NCI-H146 treated with DMSO at 0.1 percent for 48 hours (cell line): ENCODE measurements at regions not wholly inside any gene's neighbourhood (a gene's known extent, or its start where the extent isn't known, plus 50 kb on each side); places are given as distances from the start of the nearest gene placed in this dataset.
A peak's percentile ranks its signal among the peaks of the same experiment; 100 is the strongest.
"Not testable (repeated sequence)": the region's sequence is repeated elsewhere in the genome, so short reads cannot be mapped to it uniquely, and the experiment has no call there.

Experiments used
- DNase-seq: peaks from one replicate; lab custom pipeline; 2025; ENCODE audit not compliant: unreplicated experiment; lab: John Stamatoyannopoulos, UW

GRCh38 chr10:3955955-3956617 lies 171.1 kb upstream of the KLF6 start:
- peak; percentile 99 for DNase-seq

DNA sequence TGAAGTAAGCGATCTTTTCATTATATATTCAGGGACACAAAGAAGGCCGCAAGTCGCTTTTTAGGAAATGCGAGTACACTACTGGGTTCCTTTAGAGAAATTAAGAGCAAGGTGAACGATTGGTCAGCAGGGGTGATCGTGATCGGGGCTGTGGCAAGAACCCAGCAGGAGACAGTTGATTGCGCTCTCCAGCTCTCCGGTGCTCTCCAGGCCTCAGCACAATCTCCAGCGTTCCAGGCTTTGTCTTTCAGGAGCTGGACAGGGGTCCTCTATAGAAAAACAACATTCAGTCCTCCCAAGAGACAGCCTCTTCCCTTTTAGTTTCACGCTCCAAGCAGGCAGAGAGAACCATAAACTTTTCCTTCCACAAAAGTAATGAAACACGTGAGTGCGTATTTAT lies 170.5 kb upstream of the KLF6 start:
- peak; percentile 95 for DNase-seq

DNA sequence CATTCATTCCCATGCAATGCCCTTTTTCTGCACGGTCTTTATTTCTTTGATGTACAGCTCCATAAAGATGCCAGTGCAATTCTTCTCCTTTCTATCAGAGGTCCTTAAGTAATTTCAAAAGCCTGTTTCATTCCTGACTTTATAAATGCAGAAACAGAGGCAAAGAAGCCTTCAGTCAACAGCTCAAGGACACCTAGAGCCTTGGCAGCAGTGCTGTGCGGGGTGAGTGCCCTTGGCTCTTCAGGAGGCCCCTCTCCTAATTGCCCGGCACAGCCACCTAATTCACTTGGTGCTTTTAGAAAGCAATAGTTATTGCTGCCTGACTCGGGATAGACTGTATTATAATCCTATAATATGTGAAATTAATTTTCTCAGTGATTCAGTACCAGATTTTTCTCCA lies 169.6 kb upstream of the KLF6 start:
- peak; percentile 26 for DNase-seq

DNA sequence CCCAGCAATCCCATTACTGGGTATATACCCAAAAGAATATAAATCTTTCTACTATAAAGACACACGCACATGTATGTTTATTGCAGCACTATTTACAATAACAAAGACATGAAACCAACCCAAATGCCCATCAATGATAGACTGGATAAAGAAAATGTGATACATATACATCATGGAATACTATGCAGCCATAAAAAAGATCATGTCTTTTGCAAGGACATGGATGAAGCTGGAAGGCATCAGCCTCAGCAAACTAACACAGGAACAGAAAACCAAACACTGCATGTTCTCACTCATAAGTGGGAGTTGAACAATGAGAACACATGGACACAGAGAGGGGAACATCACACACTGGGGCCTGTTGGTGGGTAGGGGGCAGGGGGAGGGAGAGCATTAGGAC lies 169.0 kb upstream of the KLF6 start:
- DNase-seq = not testable (repeated sequence)

DNA sequence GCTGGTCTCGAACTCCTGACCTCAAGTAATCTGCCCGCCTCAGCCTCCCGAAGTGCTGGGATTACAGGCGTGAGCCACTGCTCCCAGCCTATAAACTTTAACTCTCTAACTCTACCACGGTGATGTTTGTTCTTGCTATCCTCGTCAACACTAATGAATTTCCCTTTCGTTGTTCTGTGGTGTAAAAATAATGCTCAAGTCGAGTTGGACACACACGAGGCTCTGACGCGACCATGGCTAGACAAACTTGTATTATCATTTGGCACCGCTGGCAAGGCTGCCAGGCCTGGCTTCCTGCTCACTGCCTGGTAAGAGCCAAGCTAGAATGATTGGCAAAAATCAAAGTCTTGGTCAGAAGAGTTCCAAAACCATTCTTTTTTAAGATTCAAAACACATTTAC lies 167.0 kb upstream of the KLF6 start:
- DNase-seq = no peak

DNA sequence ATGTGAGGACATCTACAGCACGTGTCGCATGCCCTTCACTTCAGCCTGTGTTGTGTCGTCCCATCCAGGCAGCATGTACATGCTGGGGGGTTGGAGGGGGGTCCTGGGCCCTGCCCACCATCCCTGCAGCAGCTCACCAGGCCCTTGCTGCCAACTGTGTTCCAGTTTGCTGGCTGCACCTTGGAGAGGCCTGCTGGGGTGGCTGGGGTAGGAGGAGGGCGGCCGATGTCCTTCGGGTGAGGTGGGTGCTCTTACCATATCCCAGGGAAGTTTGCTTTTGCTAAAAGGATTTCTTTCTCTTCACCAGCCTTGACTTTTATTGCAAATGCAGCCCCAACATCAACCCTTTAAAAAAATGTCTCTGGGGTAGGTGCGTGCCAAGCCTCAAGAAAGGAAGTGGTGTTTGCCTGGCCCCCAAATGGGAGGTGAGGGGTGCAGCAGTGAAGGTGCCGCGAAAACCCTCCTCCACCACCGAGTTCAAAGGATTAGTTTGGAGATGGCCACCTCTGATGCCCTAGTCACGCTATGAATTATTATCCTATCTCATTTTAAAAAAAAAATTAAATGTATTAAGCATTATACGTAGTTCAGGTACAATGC lies 165.8 kb upstream of the KLF6 start:
- no peak for DNase-seq

DNA sequence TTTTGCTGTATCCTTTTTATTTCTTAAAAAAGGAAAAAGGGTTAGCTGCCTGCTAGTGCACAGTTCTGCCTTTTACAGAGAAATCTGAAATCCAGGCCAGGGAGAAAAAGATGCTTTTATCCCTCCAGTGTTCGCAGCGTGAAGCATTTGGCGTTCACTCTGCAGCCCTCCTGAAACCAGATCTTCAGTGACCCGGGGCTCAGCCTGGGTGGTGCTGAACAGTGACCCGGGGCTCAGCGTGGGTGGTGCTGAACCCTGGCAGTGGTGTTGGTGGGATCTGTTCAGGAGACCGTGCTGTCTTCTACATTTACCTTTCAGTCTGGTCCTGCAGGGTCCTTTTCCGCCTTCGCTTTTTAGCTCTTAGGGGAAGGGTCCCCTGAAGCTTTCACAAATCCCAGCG lies 164.7 kb upstream of the KLF6 start:
- DNase-seq = no peak

DNA sequence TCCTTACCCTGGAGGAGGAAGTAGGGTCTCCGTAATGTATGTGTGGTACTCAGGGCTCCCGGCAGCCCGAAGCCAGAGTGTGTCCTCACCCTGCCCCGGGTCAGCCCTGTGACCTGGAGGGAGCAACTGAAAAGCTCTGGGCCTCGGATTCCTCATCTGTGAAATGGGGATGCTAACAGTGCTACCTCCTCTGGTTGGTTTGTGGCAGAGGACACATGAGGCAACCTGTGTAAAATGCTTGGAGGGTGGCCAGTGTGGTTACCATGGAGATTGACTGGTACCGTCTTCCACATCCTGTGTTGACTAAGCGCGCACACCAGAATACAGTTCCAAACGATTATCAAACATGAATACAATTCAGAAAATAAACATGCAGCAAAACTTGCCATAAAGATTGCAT lies 163.8 kb upstream of the KLF6 start:
- peak; percentile 75 for DNase-seq

DNA sequence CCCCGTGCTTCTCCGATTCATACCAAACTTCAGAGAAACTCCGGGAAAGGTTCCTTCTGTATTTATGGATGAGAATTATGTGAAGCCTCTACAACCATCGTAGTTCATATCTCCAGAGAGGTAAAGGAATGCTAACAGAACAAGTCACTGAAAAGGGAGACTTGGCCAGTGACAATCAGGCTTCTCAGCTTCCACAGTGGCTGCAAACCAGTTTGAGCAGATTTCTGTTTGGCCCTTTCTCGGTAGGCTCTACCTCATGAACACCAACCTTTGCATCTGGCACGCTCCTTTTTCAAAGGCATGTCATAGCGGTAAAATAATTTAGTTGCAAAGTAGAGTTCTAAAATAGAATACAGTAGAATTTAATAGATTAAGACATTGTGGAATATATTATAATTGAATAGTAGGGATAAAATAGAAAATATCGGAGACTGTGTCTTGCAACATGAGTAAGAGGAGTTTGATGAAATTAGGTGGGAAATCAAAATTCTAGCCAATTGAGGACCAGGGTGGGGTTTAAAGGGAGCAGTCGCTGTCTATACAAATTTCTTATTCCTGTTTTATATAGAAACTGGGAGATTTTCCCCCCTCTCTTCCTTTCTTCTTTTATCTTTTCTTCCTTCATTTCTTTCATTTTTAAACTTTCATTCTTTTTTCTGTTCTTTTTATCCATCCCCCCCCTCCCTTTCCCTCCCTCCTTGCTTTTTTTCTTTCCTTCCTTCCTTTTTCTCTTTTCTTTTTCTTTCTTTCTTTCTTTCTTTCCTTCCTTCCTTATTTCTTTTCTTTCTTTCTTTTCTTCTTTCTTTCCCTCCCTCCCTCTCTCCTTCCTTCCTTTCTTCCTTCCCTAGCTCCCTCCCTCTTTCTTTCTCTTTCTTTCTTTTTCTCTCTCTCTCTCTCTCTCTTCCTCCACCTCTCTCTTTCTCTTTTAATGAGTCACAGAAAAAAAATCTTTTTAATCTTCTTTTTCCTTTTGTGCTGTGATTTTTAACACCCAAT lies 161.5 kb upstream of the KLF6 start:
- no peak for DNase-seq

DNA sequence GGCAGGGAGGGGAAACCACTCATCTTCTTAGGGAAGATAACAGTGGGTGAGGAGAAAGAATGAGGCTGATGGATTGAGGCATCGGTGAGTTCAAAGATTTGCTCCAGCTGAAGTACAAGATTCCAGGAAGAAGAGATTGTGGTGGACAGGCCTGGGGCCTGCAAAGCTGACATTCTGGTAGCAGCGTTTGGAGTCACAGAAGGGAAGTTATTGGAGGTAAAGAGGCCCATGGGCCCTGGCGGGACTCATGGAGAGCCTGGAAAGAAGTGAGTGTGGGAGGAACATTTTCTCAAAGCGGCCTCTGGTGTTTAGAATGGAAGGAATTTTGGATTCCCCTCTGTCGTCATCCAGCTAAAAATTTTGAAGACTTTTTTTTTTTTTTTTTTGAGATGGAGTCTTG lies 160.0 kb upstream of the KLF6 start:
- DNase-seq = no peak

- DNase-seq = no peak
These were observed 159.6 kb upstream of the KLF6 start for GRCh38 chr10:3944591-3944990.

GRCh38 chr10:3943695-3944257 lies 158.8 kb upstream of the KLF6 start:
- DNase-seq = no peak

DNA sequence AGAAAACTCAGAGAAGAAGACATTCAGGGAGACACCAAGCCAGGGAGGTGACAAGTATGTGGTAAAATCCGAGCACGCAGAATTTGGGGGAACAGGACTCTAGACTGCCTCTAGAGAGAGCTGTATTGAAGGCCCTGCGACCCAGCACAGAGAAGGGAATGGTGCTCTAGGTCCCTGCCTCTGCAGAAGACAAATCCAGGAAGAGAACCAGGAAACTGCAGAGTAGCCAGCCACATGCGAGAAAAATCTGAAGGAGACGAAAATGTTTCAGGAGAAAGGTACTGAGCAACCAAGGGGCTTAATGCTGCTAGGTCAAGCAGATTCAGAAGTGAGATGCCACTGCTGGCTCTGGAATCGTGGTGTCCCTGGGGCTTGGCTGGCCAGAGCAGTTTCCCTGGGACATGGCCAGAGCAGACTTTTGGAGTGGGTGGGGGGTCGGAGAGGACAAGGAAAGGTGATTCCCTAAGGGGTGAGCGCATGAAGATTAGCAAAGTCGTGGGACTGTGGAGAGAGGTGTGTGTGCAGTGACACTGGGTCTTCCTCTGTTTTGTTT lies 158.0 kb upstream of the KLF6 start:
- no peak for DNase-seq

DNA sequence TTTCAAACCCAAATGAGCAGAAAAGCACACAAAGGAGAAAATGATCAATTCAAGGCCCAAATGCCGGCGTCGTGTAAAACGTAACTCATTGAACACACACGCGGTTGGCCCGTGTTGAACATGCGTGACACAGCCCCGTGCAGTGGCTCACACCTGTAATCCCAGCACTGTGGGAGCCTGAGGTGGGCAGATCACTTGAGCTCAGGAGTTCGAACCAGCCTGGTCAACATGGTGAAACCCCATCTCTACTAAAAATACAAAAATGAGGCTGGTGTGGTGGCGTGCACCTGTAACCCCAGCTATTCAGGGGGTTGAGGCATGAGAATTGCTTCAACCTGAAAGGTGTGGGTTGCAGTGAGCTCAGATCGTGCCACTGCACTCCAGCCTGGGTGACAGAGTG lies 156.7 kb upstream of the KLF6 start:
- DNase-seq = no peak

DNA sequence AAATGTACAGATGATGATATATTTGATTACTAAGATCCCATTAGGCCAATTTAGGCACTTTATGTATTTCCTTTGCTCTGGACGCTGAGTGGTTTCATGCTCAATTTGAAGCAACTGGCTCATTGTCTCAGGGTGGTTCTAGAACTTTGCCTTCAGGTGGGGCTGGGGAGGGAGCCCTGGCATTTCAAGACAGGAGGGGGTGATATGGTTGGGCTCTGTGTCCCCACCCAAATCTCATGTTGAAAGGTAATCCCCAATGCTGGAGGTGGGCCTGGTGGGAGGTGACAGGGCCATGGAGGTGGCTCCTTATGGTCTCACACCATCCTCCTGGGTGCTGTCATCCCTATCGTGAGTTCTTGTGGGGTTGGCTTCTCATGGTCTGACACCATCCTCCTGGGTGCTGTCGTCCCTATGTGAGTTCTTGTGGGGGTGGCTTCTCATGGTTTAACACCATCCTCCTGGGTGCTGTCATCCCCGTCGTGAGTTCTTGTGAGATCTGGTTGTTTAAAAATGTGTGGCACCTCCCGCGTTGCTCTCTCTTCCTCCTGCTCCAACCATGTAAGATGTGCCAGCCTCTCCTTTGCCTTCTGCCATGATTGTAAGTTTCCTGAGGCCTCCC lies 151.5 kb upstream of the KLF6 start:
- no peak for DNase-seq

- no peak for DNase-seq
These were observed 150.9 kb upstream of the KLF6 start for GRCh38 chr10:3935933-3936359.

DNA sequence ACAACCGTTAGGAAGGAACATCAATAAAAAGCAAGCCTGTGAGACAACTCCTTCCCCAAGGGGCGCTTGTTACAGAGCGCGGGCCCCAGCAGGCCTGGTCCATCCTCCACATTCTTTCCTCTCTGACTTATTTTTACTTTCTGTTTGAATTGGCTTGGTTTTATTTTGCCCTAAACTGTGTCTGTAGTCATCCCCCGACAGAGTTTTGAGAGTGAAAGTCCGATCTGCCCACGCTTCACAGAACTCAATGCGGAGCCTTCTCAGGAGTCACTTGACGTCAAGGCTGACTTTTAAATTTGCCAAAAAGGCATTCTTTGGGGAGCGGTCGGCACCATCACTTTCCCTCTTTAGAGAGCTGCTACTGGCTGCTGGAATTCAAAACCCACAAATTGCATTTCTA lies 150.1 kb upstream of the KLF6 start:
- no peak for DNase-seq

DNA sequence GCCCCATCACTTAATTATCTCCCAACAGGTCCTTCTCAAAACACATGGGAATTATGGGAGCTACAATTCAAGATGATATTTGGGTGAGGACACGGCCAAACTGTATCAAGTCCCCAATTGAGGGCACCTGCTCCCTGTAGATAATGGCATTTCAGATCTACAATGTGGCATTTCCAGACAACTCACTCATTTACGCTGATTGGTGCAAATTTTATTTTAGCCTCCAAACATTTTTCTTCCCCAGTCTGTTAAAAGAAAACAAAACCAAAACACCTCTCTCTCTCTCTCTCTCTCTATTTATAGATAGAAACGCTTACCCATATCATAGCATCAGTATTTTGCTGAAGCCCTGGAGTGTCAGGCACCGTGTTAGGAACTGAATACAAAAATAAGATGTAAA lies 148.7 kb upstream of the KLF6 start:
- no peak for DNase-seq

- DNase-seq = no peak
These were observed 147.8 kb upstream of the KLF6 start for GRCh38 chr10:3932597-3933375.

- DNase-seq = no peak
These were observed 146.9 kb upstream of the KLF6 start for GRCh38 chr10:3931901-3932300.
